HCT116 (cell line): ENCODE measurements at regions not wholly inside any gene's neighbourhood (a gene's known extent, or its start where the extent isn't known, plus 50 kb on each side); places are given as distances from the start of the nearest gene placed in this dataset.

Source experiments
- ATAC-seq: fragments of 200-7000 bp; cut with Tn5 transposase; 2 replicates; pipeline ENCODE4 v1.9.1; 2020; ENCODE audit warnings: mild to moderate bottlenecking, moderate library complexity
- BruUV-seq: library from RNA; stranded (reverse); fragments of 400-500 nt; replicated peaks from 2 replicates; lab custom pipeline; 2021; lab: Mats Ljungman, UMichigan
- CTCF ChIA-PET: fragments of 300-600 bp; sonication (Branson Sonifier 250); formaldehyde crosslinking; loops from one replicate; lab custom pipeline; 2021; ENCODE audit warnings: antibody characterized with exemption; lab: Charles Lee
- POLR2A ChIA-PET: fragments of 300-600, 350-600 bp; sonication (Branson Sonifier 250); formaldehyde crosslinking; loops from one replicate; lab custom pipeline; 2021; ENCODE audit warnings: antibody characterized with exemption; lab: Charles Lee
- RAD21 ChIA-PET, 2 experiments: fragments of 300-600 bp; sonication (Branson Sonifier 250); formaldehyde crosslinking; loops; one replicate each; lab custom pipeline; 2023; ENCODE audit warnings: low total read pairs in 2 of 2; ENCODE audit not compliant: uncharacterized antibody in 2 of 2, unreplicated experiment in 2 of 2, low non-redundant PET in 1 of 2; lab: Charles Lee
- DNase-seq: peaks from one replicate; pipeline ENCODE4 v3.0.0-alpha.2; 2010; ENCODE audit warnings: low read depth, low spot score
- H2AFZ ChIP-seq: fragments of 200-600 bp; shearing (Covaris generic), sonication (generic); 2 replicates; pipeline ENCODE4 v1.6.1; 2017; ENCODE audit warnings: low read depth, mixed run types, mixed read lengths, antibody characterized with exemption, low read length; ENCODE audit not compliant: poor library complexity, severe bottlenecking
- H3K27ac ChIP-seq: 2 replicates; pipeline ENCODE4 v1.5.1; 2012; ENCODE audit warnings: low read depth, low read length
- H3K27me3 ChIP-seq: fragments of 200-600 bp; sonication (generic); 2 replicates; pipeline ENCODE4 v1.6.1; 2016; ENCODE audit warnings: mixed run types, low read length, mixed read lengths; ENCODE audit not compliant: insufficient read depth
- H3K36me3 ChIP-seq, 2 experiments: fragments of 200-500 bp in 1 of 2; fragments of 200-600 bp in 1 of 2; sonication (Bioruptor generic) in 1 of 2; sonication (generic) in 1 of 2; 2 replicates each; pipeline versions ENCODE4 v1.5.1 to v1.6.1; 2014 to 2016; ENCODE audit warnings: low read length in 2 of 2, inconsistent platforms in 1 of 2, mixed read lengths in 1 of 2, mixed run types in 1 of 2; ENCODE audit not compliant: insufficient read depth in 2 of 2, control insufficient read depth in 1 of 2
- H3K4me1 ChIP-seq, 2 experiments: fragments of 200-600 bp in 1 of 2; sonication (generic) in 1 of 2; 2 replicates each; pipeline versions ENCODE4 v1.5.1 to v1.6.1; 2012 to 2017; ENCODE audit warnings: low read length in 2 of 2, inconsistent platforms in 1 of 2, mild to moderate bottlenecking in 1 of 2, mixed read lengths in 1 of 2, mixed run types in 1 of 2, moderate library complexity in 1 of 2; ENCODE audit not compliant: insufficient read depth in 2 of 2, control insufficient read depth in 1 of 2
- H3K4me2 ChIP-seq: fragments of 200-600 bp; sonication (generic); 2 replicates; pipeline ENCODE4 v1.6.1; 2017; ENCODE audit warnings: mixed run types, low read length, mixed read lengths
- H3K4me3 ChIP-seq, 2 experiments: fragments of 200-600 bp in 1 of 2; sonication (generic) in 1 of 2; replicated peaks in 1 of 2; 2 replicates each; pipeline ENCODE4 v1.5.1; 2011 to 2016; ENCODE audit warnings: low read length in 2 of 2, control low read depth in 1 of 2, low read depth in 1 of 2, mild to moderate bottlenecking in 1 of 2, mixed read lengths in 1 of 2, mixed run types in 1 of 2
- H3K79me2 ChIP-seq: fragments of 200-600 bp; sonication (generic); 2 replicates; pipeline ENCODE4 v1.6.1; 2017; ENCODE audit warnings: mild to moderate bottlenecking, mixed run types, low read length, moderate library complexity, mixed read lengths; ENCODE audit not compliant: insufficient read depth
- H3K9ac ChIP-seq: fragments of 200-600 bp; sonication (generic); 2 replicates; pipeline ENCODE4 v1.6.1; 2016; ENCODE audit warnings: low read length, mixed read lengths
- H3K9me2 ChIP-seq: fragments of 200-600 bp; sonication (generic), shearing (Covaris generic); 2 replicates; pipeline ENCODE4 v1.6.1; 2017; ENCODE audit warnings: mixed run types, mild to moderate bottlenecking, moderate library complexity; ENCODE audit not compliant: insufficient read depth
- H3K9me3 ChIP-seq, 2 experiments: fragments of 200-500 bp in 1 of 2; fragments of 200-600 bp in 1 of 2; sonication (Bioruptor generic) in 1 of 2; sonication (generic) in 1 of 2; 2 replicates each; pipeline ENCODE4 v1.6.1; 2014 to 2017; ENCODE audit warnings: low read length in 2 of 2, mixed read lengths in 2 of 2, inconsistent platforms in 1 of 2, low read depth in 1 of 2, mild to moderate bottlenecking in 1 of 2, mixed run types in 1 of 2, moderate library complexity in 1 of 2; ENCODE audit not compliant: control insufficient read depth in 1 of 2, insufficient read depth in 1 of 2
- H4K20me1 ChIP-seq: fragments of 200-600 bp; sonication (generic), shearing (Covaris generic); 2 replicates; pipeline ENCODE4 v1.6.1; 2017; ENCODE audit warnings: mixed run types, mild to moderate bottlenecking, moderate library complexity; ENCODE audit not compliant: insufficient read depth
- ATF3 ChIP-seq: IDR thresholded peaks from 2 replicates; pipeline ENCODE4 v1.6.1; 2012
- CTCF ChIP-seq, 3 experiments: fragments of 200-600 bp in 1 of 3; sonication (generic) in 1 of 3; IDR thresholded peaks in 2 of 3; conservative IDR thresholded peaks in 1 of 3; 2 replicates each; pipeline ENCODE4 v1.5.1; 2012 to 2017; ENCODE audit warnings: low read depth in 2 of 3, low read length in 2 of 3, antibody characterized with exemption in 1 of 3, borderline replicate concordance in 1 of 3, control low read depth in 1 of 3, mild to moderate bottlenecking in 1 of 3, mixed read lengths in 1 of 3, mixed run types in 1 of 3, moderate library complexity in 1 of 3; ENCODE audit not compliant: insufficient read depth in 1 of 3
- EGR1 ChIP-seq: IDR thresholded peaks from 2 replicates; pipeline ENCODE4 v1.6.1; 2012; ENCODE audit warnings: low read depth
- EZH2 ChIP-seq: fragments of 200-600 bp; sonication (generic); IDR thresholded peaks from 2 replicates; pipeline ENCODE4 v1.6.1; 2017; ENCODE audit warnings: antibody characterized with exemption, mixed run types
- FOSL1 ChIP-seq: IDR thresholded peaks from 2 replicates; pipeline ENCODE4 v1.6.1; 2012; ENCODE audit warnings: low read depth
- POLR2A ChIP-seq: IDR thresholded peaks from 2 replicates; pipeline ENCODE4 v1.7.0; 2011; ENCODE audit warnings: borderline replicate concordance; ENCODE audit not compliant: insufficient read depth, insufficient read length; ENCODE audit errors: extremely low read depth
- POLR2AphosphoS5 ChIP-seq: IDR thresholded peaks from 2 replicates; pipeline ENCODE4 v1.6.1; 2011; ENCODE audit warnings: mild to moderate bottlenecking, low read depth, low read length, moderate library complexity
- RAD21 ChIP-seq: IDR thresholded peaks from 2 replicates; pipeline ENCODE4 v1.6.1; 2012; ENCODE audit warnings: low read depth, mild to moderate bottlenecking
- SRF ChIP-seq: IDR thresholded peaks from 2 replicates; pipeline ENCODE4 v1.6.1; 2012; ENCODE audit warnings: low read depth
- TCF7L2 ChIP-seq: IDR thresholded peaks from 2 replicates; pipeline ENCODE4 v1.7.0; 2011; ENCODE audit warnings: borderline replicate concordance, inconsistent platforms; ENCODE audit not compliant: insufficient read depth, insufficient read length; ENCODE audit errors: extremely low read depth
- ZFX ChIP-seq: fragments of 450-650 bp; IDR thresholded peaks from 2 replicates; pipeline ENCODE4 v1.6.1; 2017
- ZNF274 ChIP-seq: fragments of 200-500 bp; sonication (Bioruptor generic); IDR thresholded peaks from 2 replicates; pipeline ENCODE4 v1.6.1; 2014; ENCODE audit warnings: mild to moderate bottlenecking, low read depth, low read length, inconsistent platforms
- intact Hi-C: fragments of 100-400 bp; cut with micrococcal nuclease; formaldehyde crosslinking; loops from 2 replicates; pipeline ENCODE4 v1.10.0; 2022
- TF ChIP-seq, protein P1 (sequence below): IDR thresholded peaks from 2 replicates; pipeline ENCODE4 v1.6.1; 2011; ENCODE audit warnings: mild to moderate bottlenecking, low read length, moderate library complexity; ENCODE audit not compliant: insufficient replicate concordance; ENCODE audit errors: extremely low read depth

DNA sequence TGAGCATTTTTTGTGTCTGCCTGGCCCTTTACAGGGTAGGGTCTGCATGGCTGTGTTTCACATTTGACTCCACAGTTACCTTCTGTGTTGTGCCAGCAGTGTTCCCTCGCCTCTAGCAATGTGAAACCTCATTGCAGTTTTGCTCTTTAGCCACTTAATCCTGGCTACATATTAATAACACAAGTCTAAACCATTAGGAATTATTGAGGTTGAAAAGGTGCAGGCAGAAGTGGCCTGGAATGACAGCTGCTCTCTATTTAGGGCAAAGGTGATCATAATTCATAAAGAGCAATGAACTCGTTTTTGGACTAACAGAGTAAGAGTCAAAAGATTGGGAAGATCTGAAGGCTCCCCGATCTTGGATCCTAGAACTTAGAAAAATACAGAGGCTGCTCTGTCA lies 176.7 kb upstream of the RAD23B start (continued):
- TF ChIP-seq, protein P1, sequence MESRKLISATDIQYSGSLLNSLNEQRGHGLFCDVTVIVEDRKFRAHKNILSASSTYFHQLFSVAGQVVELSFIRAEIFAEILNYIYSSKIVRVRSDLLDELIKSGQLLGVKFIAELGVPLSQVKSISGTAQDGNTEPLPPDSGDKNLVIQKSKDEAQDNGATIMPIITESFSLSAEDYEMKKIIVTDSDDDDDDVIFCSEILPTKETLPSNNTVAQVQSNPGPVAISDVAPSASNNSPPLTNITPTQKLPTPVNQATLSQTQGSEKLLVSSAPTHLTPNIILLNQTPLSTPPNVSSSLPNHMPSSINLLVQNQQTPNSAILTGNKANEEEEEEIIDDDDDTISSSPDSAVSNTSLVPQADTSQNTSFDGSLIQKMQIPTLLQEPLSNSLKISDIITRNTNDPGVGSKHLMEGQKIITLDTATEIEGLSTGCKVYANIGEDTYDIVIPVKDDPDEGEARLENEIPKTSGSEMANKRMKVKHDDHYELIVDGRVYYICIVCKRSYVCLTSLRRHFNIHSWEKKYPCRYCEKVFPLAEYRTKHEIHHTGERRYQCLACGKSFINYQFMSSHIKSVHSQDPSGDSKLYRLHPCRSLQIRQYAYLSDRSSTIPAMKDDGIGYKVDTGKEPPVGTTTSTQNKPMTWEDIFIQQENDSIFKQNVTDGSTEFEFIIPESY = no peak
- TF ChIP-seq TCF7L2 = no peak
- TF ChIP-seq, all 23 proteins: peak for 0

- ChIA-PET CTCF (no interaction called here), POLR2A (no interaction called here), RAD21 (no interaction called here)
- H3K4me1 ChIP-seq = no peaks in the 10 kb centered on the region
- H3K36me3 ChIP-seq = no peaks in the 10 kb centered on the region
- no peak overlapping the region for H3K4me2 ChIP-seq
- H3K27ac ChIP-seq = no peak overlapping the region
- no TSS peak for BruUV-seq
- peaks cover 35% of the 10 kb centered on the region; the same call in 1 of the 2 replicates for H3K27me3 ChIP-seq
- H3K9ac ChIP-seq = no peak overlapping the region
- TF ChIP-seq POLR2A = no peak
- no peak for TF ChIP-seq EZH2
- no peak for TF ChIP-seq ATF3
- no peak for TF ChIP-seq SRF
- TF ChIP-seq FOSL1 = no peak
- TF ChIP-seq TCF7L2 = no peak
- TF ChIP-seq CTCF (IDR thresholded peaks at IDR 0.05 in 2 of 3, conservative IDR thresholded peaks at IDR 0.05 in 1 of 3; ENCODE audit: borderline replicate concordance in 1 of 3, insufficient read depth in 1 of 3, low read depth in 2 of 3, low read length in 2 of 3) = no peak
- TF ChIP-seq EGR1 = no peak
- TF ChIP-seq ZNF274 = no peak
- TF ChIP-seq ZFX = no peak
- no peak for TF ChIP-seq RAD21
- TF ChIP-seq POLR2AphosphoS5 = no peak
- H3K9me2 ChIP-seq = no peaks in the 10 kb centered on the region
- H3K79me2 ChIP-seq = no peaks in the 10 kb centered on the region
- intact Hi-C loops = no loop called here
- H2AFZ ChIP-seq = no peak overlapping the region
- H3K4me3 ChIP-seq = no peak overlapping the region
- H4K20me1 ChIP-seq = no peaks in the 10 kb centered on the region
- no peak for DNase-seq
- no peaks in the 10 kb centered on the region for H3K9me3 ChIP-seq
- no peak for ATAC-seq
Observed at GRCh38 chr9:107108342-107109130, 174.5 kb upstream of the RAD23B start.
